GM23338 (cell line): ENCODE measurements at regions not wholly inside any gene's neighbourhood (a gene's known extent, or its start where the extent isn't known, plus 50 kb on each side); places are given as distances from the start of the nearest gene placed in this dataset.

Experiments used
- ATAC-seq: fragments of 200-7000 bp; cut with Tn5 transposase; 3 replicates; pipeline ENCODE4 v1.9.1; 2020
- DNase-seq: peaks from one replicate; pipeline ENCODE4 v3.0.0-alpha.2; 2015; ENCODE audit warnings: low spot score
- H2AFZ ChIP-seq: fragments of 200-600 bp; sonication (generic); 2 replicates; pipeline ENCODE4 v1.8.0; 2016; ENCODE audit warnings: antibody characterized with exemption, mild to moderate bottlenecking, moderate library complexity
- H3F3A ChIP-seq: fragments of 200-600 bp; sonication (generic); replicated peaks from 2 replicates; pipeline ENCODE4 v1.8.0; 2017; ENCODE audit warnings: antibody characterized with exemption, mixed run types, low read depth
- H3K27ac ChIP-seq: fragments of 200-600 bp; sonication (generic); 2 replicates; pipeline ENCODE4 v1.6.1; 2016; ENCODE audit warnings: low read depth
- H3K27me3 ChIP-seq: fragments of 200-600 bp; sonication (generic); 2 replicates; pipeline ENCODE4 v1.8.0; 2016; ENCODE audit warnings: mild to moderate bottlenecking, mixed run types, moderate library complexity; ENCODE audit not compliant: insufficient read depth
- H3K36me3 ChIP-seq: fragments of 200-600 bp; sonication (generic); 2 replicates; pipeline ENCODE4 v1.8.0; 2016; ENCODE audit warnings: mild to moderate bottlenecking; ENCODE audit not compliant: insufficient read depth
- H3K4me1 ChIP-seq: fragments of 200-600 bp; sonication (generic); 2 replicates; pipeline ENCODE4 v1.8.0; 2016; ENCODE audit warnings: mild to moderate bottlenecking, moderate library complexity; ENCODE audit not compliant: insufficient read depth
- H3K4me2 ChIP-seq: fragments of 200-600 bp; sonication (generic); 2 replicates; pipeline ENCODE4 v1.7.1; 2017; ENCODE audit warnings: mixed run types
- H3K4me3 ChIP-seq: fragments of 200-600 bp; sonication (generic); 2 replicates; pipeline ENCODE4 v1.6.1; 2016; ENCODE audit warnings: mixed run types
- H3K79me2 ChIP-seq: fragments of 200-600 bp; sonication (generic); replicated peaks from 2 replicates; pipeline ENCODE4 v1.8.0; 2017; ENCODE audit warnings: mild to moderate bottlenecking; ENCODE audit not compliant: insufficient read depth
- H3K9me2 ChIP-seq: fragments of 200-600 bp; sonication (generic); 2 replicates; pipeline ENCODE4 v1.8.0; 2017; ENCODE audit not compliant: insufficient read depth
- H4K20me1 ChIP-seq: fragments of 200-600 bp; sonication (generic); replicated peaks from 2 replicates; pipeline ENCODE4 v1.8.0; 2017; ENCODE audit warnings: mild to moderate bottlenecking; ENCODE audit not compliant: insufficient read depth
- H3K27ac Mint-ChIP-seq: 2 replicates; pipeline ENCODE4 v1.8.0; 2020; ENCODE audit warnings: inconsistent platforms, mild to moderate bottlenecking, moderate library complexity, mixed read lengths
- H3K27me3 Mint-ChIP-seq: 3 replicates; pipeline ENCODE4 v1.8.0; 2022; ENCODE audit warnings: low read depth, mild to moderate bottlenecking, moderate library complexity, mixed read lengths, inconsistent platforms; ENCODE audit not compliant: insufficient read depth, poor library complexity
- H3K36me3 Mint-ChIP-seq: 3 replicates; pipeline ENCODE4 v1.8.0; 2021; ENCODE audit warnings: low read depth, mild to moderate bottlenecking, inconsistent platforms, moderate library complexity, mixed read lengths
- H3K4me1 Mint-ChIP-seq: 3 replicates; pipeline ENCODE4 v1.8.0; 2020; ENCODE audit warnings: mild to moderate bottlenecking, inconsistent platforms, mixed read lengths
- H3K4me3 Mint-ChIP-seq: 3 replicates; pipeline ENCODE4 v1.8.0; 2021; ENCODE audit warnings: moderate library complexity, mild to moderate bottlenecking, inconsistent platforms, mixed read lengths
- H3K9me3 Mint-ChIP-seq: 3 replicates; pipeline ENCODE4 v1.8.0; 2020; ENCODE audit warnings: moderate library complexity, mild to moderate bottlenecking, inconsistent platforms, mixed read lengths
- CREB1 ChIP-seq: fragments of 250-450 bp; sonication (Bioruptor Pico); IDR thresholded peaks from 2 replicates; pipeline ENCODE4 v1.5.0; 2020; ENCODE audit warnings: low read depth, mild to moderate bottlenecking, moderate library complexity
- ETS1 ChIP-seq: IDR thresholded peaks from 2 replicates; pipeline ENCODE4 v1.6.1; 2016; ENCODE audit warnings: antibody characterized with exemption
- EZH2 ChIP-seq: fragments of 200-600 bp; sonication (generic); IDR thresholded peaks from one replicate; pipeline ENCODE4 v1.8.0; 2017; ENCODE audit warnings: antibody characterized with exemption, mild to moderate bottlenecking, low read depth; ENCODE audit not compliant: unreplicated experiment
- EZH2phosphoT487 ChIP-seq: fragments of 200-600 bp; sonication (generic); IDR thresholded peaks from one replicate; pipeline ENCODE4 v1.8.1; 2018; ENCODE audit warnings: antibody characterized with exemption; ENCODE audit not compliant: unreplicated experiment
- JUNB ChIP-seq: IDR thresholded peaks from one replicate; pipeline ENCODE4 v1.6.1; 2016; ENCODE audit warnings: antibody characterized with exemption; ENCODE audit not compliant: unreplicated experiment
- NANOG ChIP-seq: IDR thresholded peaks from 2 replicates; pipeline ENCODE4 v1.6.1; 2016; ENCODE audit warnings: antibody characterized with exemption, borderline replicate concordance
- POLR2AphosphoS5 ChIP-seq: IDR thresholded peaks from 2 replicates; pipeline ENCODE4 v1.6.1; 2016; ENCODE audit warnings: antibody characterized with exemption, low read depth
- STAT1 ChIP-seq: IDR thresholded peaks from one replicate; pipeline ENCODE4 v1.6.1; 2016; ENCODE audit warnings: antibody characterized with exemption; ENCODE audit not compliant: unreplicated experiment
- ZNF114 ChIP-seq: fragments of 250-450 bp; sonication (Bioruptor Pico); IDR thresholded peaks from 2 replicates; pipeline ENCODE4 v1.5.0; 2020; ENCODE audit warnings: mild to moderate bottlenecking, moderate library complexity
- ZNF331 ChIP-seq: fragments of 250-450 bp; sonication (Bioruptor Pico); IDR thresholded peaks from 2 replicates; pipeline ENCODE4 v1.5.0; 2020; ENCODE audit warnings: low read depth, mild to moderate bottlenecking, moderate library complexity
- TF ChIP-seq, protein P1 (sequence below): fragments of 250-450 bp; sonication (Bioruptor Pico); IDR thresholded peaks from 2 replicates; pipeline ENCODE4 v1.5.0; 2020; ENCODE audit warnings: mild to moderate bottlenecking, moderate library complexity
- TF ChIP-seq, protein P2 (sequence below): IDR thresholded peaks from one replicate; pipeline ENCODE4 v1.6.1; 2018; ENCODE audit warnings: antibody characterized with exemption; ENCODE audit not compliant: unreplicated experiment

GRCh38 chr13:24011266-24011665, 114.0 kb upstream of the C1QTNF9B start:
- peaks cover 3% of the 10 kb centered on the region; the same call in 1 of the 3 replicates for H3K4me1 Mint-ChIP-seq
- H3K27ac Mint-ChIP-seq = no peak overlapping the region
- H3K4me1 ChIP-seq = no peaks in the 10 kb centered on the region
- H3K27me3 Mint-ChIP-seq = peaks cover 5% of the 10 kb centered on the region
- no peak for DNase-seq
- H4K20me1 ChIP-seq = no peaks in the 10 kb centered on the region
- H3K9me2 ChIP-seq = no peaks in the 10 kb centered on the region
- no peaks in the 10 kb centered on the region; the same call in 2 of the 3 replicates for H3K9me3 Mint-ChIP-seq
- TF ChIP-seq STAT1 = no peak
- no peak for TF ChIP-seq ZNF114 (CRISPR knock-in tag)
- TF ChIP-seq EZH2phosphoT487 = no peak
- no peak for TF ChIP-seq ETS1
- no peak for TF ChIP-seq CREB1
- no peak for TF ChIP-seq EZH2
- no peak for TF ChIP-seq ZNF331 (CRISPR knock-in tag)
- TF ChIP-seq, protein P1, sequence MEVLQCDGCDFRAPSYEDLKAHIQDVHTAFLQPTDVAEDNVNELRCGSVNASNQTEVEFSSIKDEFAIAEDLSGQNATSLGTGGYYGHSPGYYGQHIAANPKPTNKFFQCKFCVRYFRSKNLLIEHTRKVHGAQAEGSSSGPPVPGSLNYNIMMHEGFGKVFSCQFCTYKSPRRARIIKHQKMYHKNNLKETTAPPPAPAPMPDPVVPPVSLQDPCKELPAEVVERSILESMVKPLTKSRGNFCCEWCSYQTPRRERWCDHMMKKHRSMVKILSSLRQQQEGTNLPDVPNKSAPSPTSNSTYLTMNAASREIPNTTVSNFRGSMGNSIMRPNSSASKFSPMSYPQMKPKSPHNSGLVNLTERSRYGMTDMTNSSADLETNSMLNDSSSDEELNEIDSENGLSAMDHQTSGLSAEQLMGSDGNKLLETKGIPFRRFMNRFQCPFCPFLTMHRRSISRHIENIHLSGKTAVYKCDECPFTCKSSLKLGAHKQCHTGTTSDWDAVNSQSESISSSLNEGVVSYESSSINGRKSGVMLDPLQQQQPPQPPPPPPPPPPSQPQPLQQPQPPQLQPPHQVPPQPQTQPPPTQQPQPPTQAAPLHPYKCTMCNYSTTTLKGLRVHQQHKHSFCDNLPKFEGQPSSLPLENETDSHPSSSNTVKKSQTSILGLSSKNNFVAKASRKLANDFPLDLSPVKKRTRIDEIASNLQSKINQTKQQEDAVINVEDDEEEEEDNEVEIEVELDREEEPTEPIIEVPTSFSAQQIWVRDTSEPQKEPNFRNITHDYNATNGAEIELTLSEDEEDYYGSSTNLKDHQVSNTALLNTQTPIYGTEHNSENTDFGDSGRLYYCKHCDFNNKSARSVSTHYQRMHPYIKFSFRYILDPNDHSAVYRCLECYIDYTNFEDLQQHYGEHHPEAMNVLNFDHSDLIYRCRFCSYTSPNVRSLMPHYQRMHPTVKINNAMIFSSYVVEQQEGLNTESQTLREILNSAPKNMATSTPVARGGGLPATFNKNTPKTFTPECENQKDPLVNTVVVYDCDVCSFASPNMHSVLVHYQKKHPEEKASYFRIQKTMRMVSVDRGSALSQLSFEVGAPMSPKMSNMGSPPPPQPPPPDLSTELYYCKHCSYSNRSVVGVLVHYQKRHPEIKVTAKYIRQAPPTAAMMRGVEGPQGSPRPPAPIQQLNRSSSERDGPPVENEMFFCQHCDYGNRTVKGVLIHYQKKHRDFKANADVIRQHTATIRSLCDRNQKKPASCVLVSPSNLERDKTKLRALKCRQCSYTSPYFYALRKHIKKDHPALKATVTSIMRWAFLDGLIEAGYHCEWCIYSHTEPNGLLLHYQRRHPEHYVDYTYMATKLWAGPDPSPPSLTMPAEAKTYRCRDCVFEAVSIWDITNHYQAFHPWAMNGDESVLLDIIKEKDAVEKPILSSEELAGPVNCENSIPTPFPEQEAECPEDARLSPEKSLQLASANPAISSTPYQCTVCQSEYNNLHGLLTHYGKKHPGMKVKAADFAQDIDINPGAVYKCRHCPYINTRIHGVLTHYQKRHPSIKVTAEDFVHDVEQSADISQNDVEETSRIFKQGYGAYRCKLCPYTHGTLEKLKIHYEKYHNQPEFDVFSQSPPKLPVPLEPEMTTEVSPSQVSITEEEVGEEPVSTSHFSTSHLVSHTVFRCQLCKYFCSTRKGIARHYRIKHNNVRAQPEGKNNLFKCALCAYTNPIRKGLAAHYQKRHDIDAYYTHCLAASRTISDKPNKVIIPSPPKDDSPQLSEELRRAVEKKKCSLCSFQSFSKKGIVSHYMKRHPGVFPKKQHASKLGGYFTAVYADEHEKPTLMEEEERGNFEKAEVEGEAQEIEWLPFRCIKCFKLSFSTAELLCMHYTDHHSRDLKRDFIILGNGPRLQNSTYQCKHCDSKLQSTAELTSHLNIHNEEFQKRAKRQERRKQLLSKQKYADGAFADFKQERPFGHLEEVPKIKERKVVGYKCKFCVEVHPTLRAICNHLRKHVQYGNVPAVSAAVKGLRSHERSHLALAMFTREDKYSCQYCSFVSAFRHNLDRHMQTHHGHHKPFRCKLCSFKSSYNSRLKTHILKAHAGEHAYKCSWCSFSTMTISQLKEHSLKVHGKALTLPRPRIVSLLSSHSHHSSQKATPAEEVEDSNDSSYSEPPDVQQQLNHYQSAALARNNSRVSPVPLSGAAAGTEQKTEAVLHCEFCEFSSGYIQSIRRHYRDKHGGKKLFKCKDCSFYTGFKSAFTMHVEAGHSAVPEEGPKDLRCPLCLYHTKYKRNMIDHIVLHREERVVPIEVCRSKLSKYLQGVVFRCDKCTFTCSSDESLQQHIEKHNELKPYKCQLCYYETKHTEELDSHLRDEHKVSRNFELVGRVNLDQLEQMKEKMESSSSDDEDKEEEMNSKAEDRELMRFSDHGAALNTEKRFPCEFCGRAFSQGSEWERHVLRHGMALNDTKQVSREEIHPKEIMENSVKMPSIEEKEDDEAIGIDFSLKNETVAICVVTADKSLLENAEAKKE = no peak
- no peak for TF ChIP-seq POLR2AphosphoS5
- TF ChIP-seq JUNB = no peak
- TF ChIP-seq, protein P2, sequence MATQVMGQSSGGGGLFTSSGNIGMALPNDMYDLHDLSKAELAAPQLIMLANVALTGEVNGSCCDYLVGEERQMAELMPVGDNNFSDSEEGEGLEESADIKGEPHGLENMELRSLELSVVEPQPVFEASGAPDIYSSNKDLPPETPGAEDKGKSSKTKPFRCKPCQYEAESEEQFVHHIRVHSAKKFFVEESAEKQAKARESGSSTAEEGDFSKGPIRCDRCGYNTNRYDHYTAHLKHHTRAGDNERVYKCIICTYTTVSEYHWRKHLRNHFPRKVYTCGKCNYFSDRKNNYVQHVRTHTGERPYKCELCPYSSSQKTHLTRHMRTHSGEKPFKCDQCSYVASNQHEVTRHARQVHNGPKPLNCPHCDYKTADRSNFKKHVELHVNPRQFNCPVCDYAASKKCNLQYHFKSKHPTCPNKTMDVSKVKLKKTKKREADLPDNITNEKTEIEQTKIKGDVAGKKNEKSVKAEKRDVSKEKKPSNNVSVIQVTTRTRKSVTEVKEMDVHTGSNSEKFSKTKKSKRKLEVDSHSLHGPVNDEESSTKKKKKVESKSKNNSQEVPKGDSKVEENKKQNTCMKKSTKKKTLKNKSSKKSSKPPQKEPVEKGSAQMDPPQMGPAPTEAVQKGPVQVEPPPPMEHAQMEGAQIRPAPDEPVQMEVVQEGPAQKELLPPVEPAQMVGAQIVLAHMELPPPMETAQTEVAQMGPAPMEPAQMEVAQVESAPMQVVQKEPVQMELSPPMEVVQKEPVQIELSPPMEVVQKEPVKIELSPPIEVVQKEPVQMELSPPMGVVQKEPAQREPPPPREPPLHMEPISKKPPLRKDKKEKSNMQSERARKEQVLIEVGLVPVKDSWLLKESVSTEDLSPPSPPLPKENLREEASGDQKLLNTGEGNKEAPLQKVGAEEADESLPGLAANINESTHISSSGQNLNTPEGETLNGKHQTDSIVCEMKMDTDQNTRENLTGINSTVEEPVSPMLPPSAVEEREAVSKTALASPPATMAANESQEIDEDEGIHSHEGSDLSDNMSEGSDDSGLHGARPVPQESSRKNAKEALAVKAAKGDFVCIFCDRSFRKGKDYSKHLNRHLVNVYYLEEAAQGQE = no peak
- TF ChIP-seq NANOG = no peak
- no peak overlapping the region for H2AFZ ChIP-seq
- H3F3A ChIP-seq = no peaks in the 10 kb centered on the region
- H3K4me3 ChIP-seq = no peak overlapping the region
- no peaks in the 10 kb centered on the region for H3K27me3 ChIP-seq
- H3K4me2 ChIP-seq = no peak overlapping the region
- H3K79me2 ChIP-seq = no peaks in the 10 kb centered on the region
- H3K36me3 ChIP-seq = no peaks in the 10 kb centered on the region
- ATAC-seq = no peak
- H3K27ac ChIP-seq = no peak overlapping the region
- H3K4me3 Mint-ChIP-seq = no peak overlapping the region
- no peaks in the 10 kb centered on the region; the same call in 2 of the 3 replicates for H3K36me3 Mint-ChIP-seq
